Calu3 (cell line): ENCODE measurements at regions not wholly inside any gene's neighbourhood (a gene's known extent, or its start where the extent isn't known, plus 50 kb on each side); places are given as distances from the start of the nearest gene placed in this dataset.

Experiments
- BruUV-seq: library from RNA; stranded (reverse); fragments of 400-500 nt; replicated peaks from 2 replicates; lab custom pipeline; 2021; lab: Mats Ljungman, UMichigan
- CTCF ChIA-PET: fragments of 300-600 bp; sonication (Branson Sonifier 250); formaldehyde crosslinking; loops from one replicate; lab custom pipeline; 2022; ENCODE audit warnings: antibody characterized with exemption; lab: Charles Lee
- DNase-seq: peaks from one replicate; pipeline ENCODE4 v3.0.0; 2022
- H3K27ac Mint-ChIP-seq: one replicate; pipeline ENCODE4 v1.8.0; 2022; ENCODE audit warnings: mixed read lengths; ENCODE audit not compliant: unreplicated experiment
- H3K27me3 Mint-ChIP-seq: one replicate; pipeline ENCODE4 v1.8.0; 2022; ENCODE audit warnings: mixed read lengths; ENCODE audit not compliant: unreplicated experiment
- H3K36me3 Mint-ChIP-seq: one replicate; pipeline ENCODE4 v1.8.0; 2022; ENCODE audit warnings: mild to moderate bottlenecking, moderate library complexity, mixed read lengths; ENCODE audit not compliant: insufficient read depth, unreplicated experiment
- H3K4me1 Mint-ChIP-seq: one replicate; pipeline ENCODE4 v1.8.0; 2022; ENCODE audit warnings: mild to moderate bottlenecking, low read depth, mixed read lengths; ENCODE audit not compliant: unreplicated experiment
- H3K4me3 Mint-ChIP-seq: one replicate; pipeline ENCODE4 v1.8.0; 2022; ENCODE audit warnings: mild to moderate bottlenecking, low read depth, moderate library complexity, mixed read lengths; ENCODE audit not compliant: unreplicated experiment
- H3K9me3 Mint-ChIP-seq: one replicate; pipeline ENCODE4 v1.8.0; 2022; ENCODE audit warnings: low read depth, mixed read lengths; ENCODE audit not compliant: unreplicated experiment
- CTCF ChIP-seq: fragments of 200-600 bp; IDR thresholded peaks from one replicate; pipeline ENCODE4 v1.8.0; 2022; ENCODE audit warnings: antibody characterized with exemption; ENCODE audit not compliant: unreplicated experiment
- intact Hi-C: fragments of 100-400 bp; cut with micrococcal nuclease; formaldehyde crosslinking; loops from one replicate; pipeline ENCODE4 v1.10.0; 2022; ENCODE audit not compliant: unreplicated experiment

GRCh38 chr2:51194656-51195055 is 162.7 kb upstream of the NRXN1 start:
- H3K27ac Mint-ChIP-seq: no peak overlapping the region
- no TSS peak for BruUV-seq
- no peaks in the 10 kb centered on the region for H3K36me3 Mint-ChIP-seq
- intact Hi-C loops: no loop called here
- no peaks in the 10 kb centered on the region for H3K4me1 Mint-ChIP-seq
- CTCF ChIA-PET: no interaction called here
- no peak for TF ChIP-seq CTCF
- H3K27me3 Mint-ChIP-seq: no peaks in the 10 kb centered on the region
- no peak for DNase-seq
- H3K4me3 Mint-ChIP-seq: no peak overlapping the region
- H3K9me3 Mint-ChIP-seq: peaks cover 2% of the 10 kb centered on the region

- Mint-ChIP-seq H3K27ac (no peak overlapping the region), H3K36me3 (no peaks in the 10 kb centered on the region), H3K4me3 (no peak overlapping the region), H3K9me3 (no peaks in the 10 kb centered on the region), H3K4me1 (no peaks in the 10 kb centered on the region), H3K27me3 (no peaks in the 10 kb centered on the region)
- BruUV-seq: no TSS peak
- CTCF ChIA-PET: no interaction called here
- TF ChIP-seq CTCF: no peak
- DNase-seq: no peak
- intact Hi-C loops: no loop called here
Measured at GRCh38 chr2:51170273-51170672, 138.3 kb upstream of the NRXN1 start.

GRCh38 chr2:51165534-51166260 is 133.8 kb upstream of the NRXN1 start:
- TF ChIP-seq CTCF: no peak
- no peaks in the 10 kb centered on the region for H3K36me3 Mint-ChIP-seq

GRCh38 chr2:51158251-51158650 is 126.3 kb upstream of the NRXN1 start:
- H3K36me3 Mint-ChIP-seq: no peaks in the 10 kb centered on the region
- no peak for TF ChIP-seq CTCF
- intact Hi-C loops: no loop called here
- no TSS peak for BruUV-seq
- H3K27me3 Mint-ChIP-seq: no peaks in the 10 kb centered on the region
- no peak overlapping the region for H3K4me3 Mint-ChIP-seq
- H3K4me1 Mint-ChIP-seq: no peaks in the 10 kb centered on the region
- DNase-seq: no peak
- CTCF ChIA-PET: no interaction called here
- H3K9me3 Mint-ChIP-seq: peaks cover 4% of the 10 kb centered on the region
- no peak overlapping the region for H3K27ac Mint-ChIP-seq

More at GRCh38 chr2:51165534-51166260, 133.8 kb upstream of the NRXN1 start:
- no TSS peak for BruUV-seq
- Mint-ChIP-seq H3K4me3 (no peak overlapping the region), H3K9me3 (no peaks in the 10 kb centered on the region), H3K4me1 (no peaks in the 10 kb centered on the region), H3K27me3 (no peaks in the 10 kb centered on the region), H3K27ac (no peak overlapping the region)
- intact Hi-C loops: no loop called here
- no peak for DNase-seq
- CTCF ChIA-PET: interaction anchor here (0.6 kb wide), 1 partner anchor 519 kb away, joined by 3 read pairs; no protein-coding TSS in a partner anchor
